Activated T-cell treated with anti-CD3 and anti-CD28 coated beads, Interleukin-2, amount 50 U/mL, for 24 hours (primary cell): ENCODE measurements at regions not wholly inside any gene's neighbourhood (a gene's known extent, or its start where the extent isn't known, plus 50 kb on each side); places are given as distances from the start of the nearest gene placed in this dataset.

Experiments
- DNase-seq: peaks from one replicate; pipeline ENCODE4 v3.0.0-alpha.2; 2020
- H3K27ac Mint-ChIP-seq: 2 replicates; pipeline ENCODE4 v1.8.0; 2020; ENCODE audit warnings: mild to moderate bottlenecking, mixed read lengths
- H3K27me3 Mint-ChIP-seq: 2 replicates; pipeline ENCODE4 v1.8.0; 2020; ENCODE audit warnings: mixed read lengths
- H3K36me3 Mint-ChIP-seq: 2 replicates; pipeline ENCODE4 v1.8.0; 2020; ENCODE audit warnings: low read depth, mixed read lengths
- H3K4me1 Mint-ChIP-seq: 2 replicates; pipeline ENCODE4 v1.8.0; 2020; ENCODE audit warnings: low read depth, mixed read lengths
- H3K4me3 Mint-ChIP-seq: 2 replicates; pipeline ENCODE4 v1.8.0; 2020; ENCODE audit warnings: mild to moderate bottlenecking, moderate library complexity, mixed read lengths
- H3K9me3 Mint-ChIP-seq: 2 replicates; pipeline ENCODE4 v1.8.0; 2020; ENCODE audit warnings: mixed read lengths

GRCh38 chr5:105807290-105807689 is 1863.4 kb downstream of the EFNA5 start:
- no peak overlapping the region for H3K4me3 Mint-ChIP-seq
- no peak for DNase-seq
- no peaks in the 10 kb centered on the region for H3K4me1 Mint-ChIP-seq
- H3K27me3 Mint-ChIP-seq = no peaks in the 10 kb centered on the region
- peaks cover 24% of the 10 kb centered on the region for H3K9me3 Mint-ChIP-seq
- no peak overlapping the region for H3K27ac Mint-ChIP-seq
- no peaks in the 10 kb centered on the region for H3K36me3 Mint-ChIP-seq

- Mint-ChIP-seq H3K4me1 (no peaks in the 10 kb centered on the region), H3K27ac (no peak overlapping the region)
These were observed 1864.1 kb downstream of the EFNA5 start for GRCh38 chr5:105806596-105806995.

GRCh38 chr5:105803431-105803830 is 1867.3 kb downstream of the EFNA5 start:
- H3K27me3 Mint-ChIP-seq = no peaks in the 10 kb centered on the region
- no peak for DNase-seq

More at GRCh38 chr5:105806596-105806995, 1864.1 kb downstream of the EFNA5 start:
- Mint-ChIP-seq H3K36me3 (no peaks in the 10 kb centered on the region), H3K27me3 (no peaks in the 10 kb centered on the region), H3K4me3 (no peak overlapping the region), H3K9me3 (peaks cover 27% of the 10 kb centered on the region)
- no peak for DNase-seq

GRCh38 chr5:105794578-105794977 is 1876.2 kb downstream of the EFNA5 start:
- Mint-ChIP-seq H3K27ac (no peak overlapping the region), H3K4me1 (no peaks in the 10 kb centered on the region), H3K4me3 (no peak overlapping the region), H3K36me3 (no peaks in the 10 kb centered on the region), H3K27me3 (no peaks in the 10 kb centered on the region), H3K9me3 (peaks cover 6% of the 10 kb centered on the region)
- no peak for DNase-seq

More at GRCh38 chr5:105803431-105803830, 1867.3 kb downstream of the EFNA5 start:
- no peaks in the 10 kb centered on the region for H3K36me3 Mint-ChIP-seq
- no peaks in the 10 kb centered on the region for H3K4me1 Mint-ChIP-seq
- H3K27ac Mint-ChIP-seq = no peak overlapping the region
- H3K4me3 Mint-ChIP-seq = no peak overlapping the region
- H3K9me3 Mint-ChIP-seq = peaks cover 28% of the 10 kb centered on the region

- no peak for DNase-seq
- H3K4me1 Mint-ChIP-seq = no peaks in the 10 kb centered on the region
- H3K4me3 Mint-ChIP-seq = no peak overlapping the region
- no peak overlapping the region for H3K27ac Mint-ChIP-seq
- H3K36me3 Mint-ChIP-seq = no peaks in the 10 kb centered on the region
- no peaks in the 10 kb centered on the region for H3K27me3 Mint-ChIP-seq
- H3K9me3 Mint-ChIP-seq = no peaks in the 10 kb centered on the region
These were observed 1881.5 kb downstream of the EFNA5 start for GRCh38 chr5:105789246-105789645.

GRCh38 chr5:105783811-105784210 is 1886.9 kb downstream of the EFNA5 start:
- Mint-ChIP-seq H3K4me3 (no peak overlapping the region), H3K9me3 (peaks cover 4% of the 10 kb centered on the region), H3K36me3 (no peaks in the 10 kb centered on the region), H3K27me3 (no peaks in the 10 kb centered on the region), H3K27ac (no peak overlapping the region), H3K4me1 (no peaks in the 10 kb centered on the region)
- no peak for DNase-seq

GRCh38 chr5:105782501-105782900 is 1888.2 kb downstream of the EFNA5 start:
- DNase-seq = no peak

GRCh38 chr5:105773241-105773640 is 1897.5 kb downstream of the EFNA5 start:
- no peak overlapping the region for H3K27ac Mint-ChIP-seq
- H3K9me3 Mint-ChIP-seq = peaks cover 6% of the 10 kb centered on the region
- H3K27me3 Mint-ChIP-seq = no peaks in the 10 kb centered on the region
- H3K4me1 Mint-ChIP-seq = no peaks in the 10 kb centered on the region
- no peak for DNase-seq
- H3K36me3 Mint-ChIP-seq = no peaks in the 10 kb centered on the region
- H3K4me3 Mint-ChIP-seq = no peak overlapping the region

More at GRCh38 chr5:105782501-105782900, 1888.2 kb downstream of the EFNA5 start:
- peaks cover 4% of the 10 kb centered on the region for H3K9me3 Mint-ChIP-seq
- no peaks in the 10 kb centered on the region for H3K36me3 Mint-ChIP-seq
- H3K27me3 Mint-ChIP-seq = no peaks in the 10 kb centered on the region
- H3K4me1 Mint-ChIP-seq = no peaks in the 10 kb centered on the region
- H3K27ac Mint-ChIP-seq = no peak overlapping the region
- no peak overlapping the region for H3K4me3 Mint-ChIP-seq

GRCh38 chr5:105767267-105767666 is 1903.5 kb downstream of the EFNA5 start:
- DNase-seq = no peak
- Mint-ChIP-seq H3K36me3 (no peaks in the 10 kb centered on the region), H3K9me3 (peaks cover 25% of the 10 kb centered on the region), H3K4me1 (no peaks in the 10 kb centered on the region), H3K27me3 (no peaks in the 10 kb centered on the region), H3K4me3 (no peak overlapping the region), H3K27ac (no peak overlapping the region)

- no peaks in the 10 kb centered on the region for H3K4me1 Mint-ChIP-seq
These were observed 1908.0 kb downstream of the EFNA5 start for GRCh38 chr5:105762728-105763127.

GRCh38 chr5:105754056-105754455 is 1916.7 kb downstream of the EFNA5 start:
- Mint-ChIP-seq H3K27me3 (no peaks in the 10 kb centered on the region), H3K4me3 (no peak overlapping the region), H3K4me1 (no peaks in the 10 kb centered on the region), H3K9me3 (peaks cover 5% of the 10 kb centered on the region), H3K27ac (no peak overlapping the region), H3K36me3 (no peaks in the 10 kb centered on the region)
- DNase-seq = no peak

More at GRCh38 chr5:105762728-105763127, 1908.0 kb downstream of the EFNA5 start:
- Mint-ChIP-seq H3K27me3 (no peaks in the 10 kb centered on the region), H3K9me3 (peaks cover 32% of the 10 kb centered on the region), H3K27ac (no peak overlapping the region), H3K36me3 (no peaks in the 10 kb centered on the region), H3K4me3 (no peak overlapping the region)
- no peak for DNase-seq

GRCh38 chr5:105752801-105753200 is 1917.9 kb downstream of the EFNA5 start:
- Mint-ChIP-seq H3K4me1 (no peaks in the 10 kb centered on the region), H3K36me3 (no peaks in the 10 kb centered on the region), H3K9me3 (peaks cover 5% of the 10 kb centered on the region), H3K27ac (no peak overlapping the region), H3K27me3 (no peaks in the 10 kb centered on the region), H3K4me3 (no peak overlapping the region)
- DNase-seq = no peak

GRCh38 chr5:105751908-105752307 is 1918.8 kb downstream of the EFNA5 start:
- peaks cover 7% of the 10 kb centered on the region for H3K9me3 Mint-ChIP-seq

GRCh38 chr5:105745111-105745510 is 1925.6 kb downstream of the EFNA5 start:
- no peak overlapping the region for H3K4me3 Mint-ChIP-seq
- no peaks in the 10 kb centered on the region for H3K4me1 Mint-ChIP-seq
- peaks cover 13% of the 10 kb centered on the region for H3K9me3 Mint-ChIP-seq
- no peaks in the 10 kb centered on the region for H3K27me3 Mint-ChIP-seq
- no peaks in the 10 kb centered on the region for H3K36me3 Mint-ChIP-seq
- DNase-seq = no peak
- H3K27ac Mint-ChIP-seq = no peak overlapping the region

More at GRCh38 chr5:105751908-105752307, 1918.8 kb downstream of the EFNA5 start:
- Mint-ChIP-seq H3K36me3 (no peaks in the 10 kb centered on the region), H3K27me3 (no peaks in the 10 kb centered on the region), H3K4me3 (no peak overlapping the region), H3K4me1 (no peaks in the 10 kb centered on the region), H3K27ac (no peak overlapping the region)
- DNase-seq = no peak

GRCh38 chr5:105740242-105740641 is 1930.5 kb downstream of the EFNA5 start:
- H3K4me1 Mint-ChIP-seq = no peaks in the 10 kb centered on the region
- H3K27me3 Mint-ChIP-seq = no peaks in the 10 kb centered on the region
- no peak overlapping the region for H3K27ac Mint-ChIP-seq
- H3K9me3 Mint-ChIP-seq = peaks cover 6% of the 10 kb centered on the region
- no peak for DNase-seq
- no peak overlapping the region for H3K4me3 Mint-ChIP-seq
- H3K36me3 Mint-ChIP-seq = no peaks in the 10 kb centered on the region

GRCh38 chr5:105739732-105740131 is 1931.0 kb downstream of the EFNA5 start:
- Mint-ChIP-seq H3K4me1 (no peaks in the 10 kb centered on the region), H3K4me3 (no peak overlapping the region), H3K9me3 (peaks cover 6% of the 10 kb centered on the region), H3K36me3 (no peaks in the 10 kb centered on the region), H3K27ac (no peak overlapping the region), H3K27me3 (no peaks in the 10 kb centered on the region)
- DNase-seq = no peak
